Sigmoid colon (tissue), 4 donors: ENCODE measurements at regions not wholly inside any gene's neighbourhood (a gene's known extent, or its start where the extent isn't known, plus 50 kb on each side); places are given as distances from the start of the nearest gene placed in this dataset.

Experiments used
- EP300 ChIP-seq, 4 donors: sonication (generic); formaldehyde crosslinking; IDR thresholded peaks; one replicate each; pipeline ENCODE4 v1.6.1; 2017; ENCODE audit warnings: antibody characterized with exemption in 4 of 4
- POLR2A ChIP-seq, 2 donors: fragments of 450-650 bp; IDR thresholded peaks; one replicate each; pipeline ENCODE4 v1.6.1; 2016; ENCODE audit warnings: antibody characterized with exemption in 2 of 2, mild to moderate bottlenecking in 2 of 2, moderate library complexity in 2 of 2
- POLR2AphosphoS5 ChIP-seq, 4 donors: sonication (generic); formaldehyde crosslinking; IDR thresholded peaks; one replicate each; pipeline ENCODE4 v1.6.1; 2017; ENCODE audit warnings: antibody characterized with exemption in 4 of 4
- TF ChIP-seq, protein P1 (sequence below), 4 experiments: fragments of 450-650 bp in 3 of 4; fragments of 200-600 bp in 1 of 4; IDR thresholded peaks; one replicate each; pipeline ENCODE4 v1.5.1; 2016 to 2019; ENCODE audit warnings: antibody characterized with exemption in 4 of 4, mild to moderate bottlenecking in 3 of 4, moderate library complexity in 2 of 4

DNA sequence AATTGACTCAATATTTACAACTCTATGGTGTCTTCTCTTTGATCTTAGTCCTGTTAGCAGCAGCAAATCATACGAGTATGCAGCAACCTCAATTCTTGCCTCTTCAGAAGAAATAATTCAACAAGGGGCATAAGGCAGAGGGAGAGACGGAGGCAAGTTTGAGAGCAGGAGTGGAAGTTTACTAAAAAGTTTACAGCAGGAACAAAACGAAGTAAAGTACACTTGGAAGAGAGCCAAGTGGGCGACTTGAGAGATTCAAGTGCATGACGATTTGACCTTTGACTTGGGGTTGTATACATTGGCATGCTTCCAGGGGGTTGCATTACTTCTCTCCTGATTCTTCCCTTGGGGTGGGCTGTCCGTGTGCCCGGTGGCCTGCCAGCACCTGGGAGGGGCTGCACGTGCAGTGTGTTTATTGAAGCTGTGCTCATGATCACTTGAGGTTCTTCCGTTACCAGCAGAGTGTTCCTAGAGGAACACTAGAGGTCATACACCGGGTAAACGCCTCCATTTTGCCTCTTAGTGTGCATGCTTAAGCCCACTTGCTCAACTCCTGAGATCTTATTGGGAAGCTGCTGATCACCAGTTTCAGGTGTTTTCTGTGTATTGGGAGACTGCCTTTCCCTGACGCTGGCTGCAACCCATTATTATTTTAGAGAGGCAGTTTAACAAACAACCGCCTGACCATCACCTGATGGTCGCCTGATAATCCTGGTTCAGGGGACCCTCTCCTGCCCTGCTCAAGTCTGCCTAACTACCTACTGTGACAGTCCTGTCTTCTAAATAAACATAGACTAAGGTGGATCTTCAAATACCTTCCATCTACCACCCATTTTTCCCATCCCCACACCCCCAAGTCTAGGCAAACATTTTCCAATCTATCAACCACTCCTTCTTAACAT lies 172.4 kb upstream of the MYLIP start:
- TF ChIP-seq POLR2A (IDR thresholded peaks at IDR 0.05) (no peak), EP300 (IDR thresholded peaks at IDR 0.05) (no peak), POLR2AphosphoS5 (IDR thresholded peaks at IDR 0.05) (no peak)
- TF ChIP-seq, protein P1, sequence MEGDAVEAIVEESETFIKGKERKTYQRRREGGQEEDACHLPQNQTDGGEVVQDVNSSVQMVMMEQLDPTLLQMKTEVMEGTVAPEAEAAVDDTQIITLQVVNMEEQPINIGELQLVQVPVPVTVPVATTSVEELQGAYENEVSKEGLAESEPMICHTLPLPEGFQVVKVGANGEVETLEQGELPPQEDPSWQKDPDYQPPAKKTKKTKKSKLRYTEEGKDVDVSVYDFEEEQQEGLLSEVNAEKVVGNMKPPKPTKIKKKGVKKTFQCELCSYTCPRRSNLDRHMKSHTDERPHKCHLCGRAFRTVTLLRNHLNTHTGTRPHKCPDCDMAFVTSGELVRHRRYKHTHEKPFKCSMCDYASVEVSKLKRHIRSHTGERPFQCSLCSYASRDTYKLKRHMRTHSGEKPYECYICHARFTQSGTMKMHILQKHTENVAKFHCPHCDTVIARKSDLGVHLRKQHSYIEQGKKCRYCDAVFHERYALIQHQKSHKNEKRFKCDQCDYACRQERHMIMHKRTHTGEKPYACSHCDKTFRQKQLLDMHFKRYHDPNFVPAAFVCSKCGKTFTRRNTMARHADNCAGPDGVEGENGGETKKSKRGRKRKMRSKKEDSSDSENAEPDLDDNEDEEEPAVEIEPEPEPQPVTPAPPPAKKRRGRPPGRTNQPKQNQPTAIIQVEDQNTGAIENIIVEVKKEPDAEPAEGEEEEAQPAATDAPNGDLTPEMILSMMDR (IDR thresholded peaks at IDR 0.05), result no peak
